ENCODE measurements at regions not wholly inside any gene's neighbourhood (a gene's known extent, or its start where the extent isn't known, plus 50 kb on each side); places are given as distances from the start of the nearest gene placed in this dataset.

- H3K4me3 ChIP-seq (ENCODE audit: low read length) = no peak overlapping the region
- no peaks in the 10 kb centered on the region for H3K9me2 ChIP-seq (replicated peaks; ENCODE audit: control insufficient read depth, low read length)
- H3F3A ChIP-seq (ENCODE audit: control insufficient read depth, insufficient read depth) = no peaks in the 10 kb centered on the region
- H3K27ac ChIP-seq (ENCODE audit: low read depth, low read length) = no peak overlapping the region
- no peaks in the 10 kb centered on the region for H3K4me1 ChIP-seq (ENCODE audit: control insufficient read depth, low read length)
- H3K36me3 ChIP-seq (ENCODE audit: control insufficient read depth, low read length) = no peaks in the 10 kb centered on the region
- TF ChIP-seq CTCF (IDR thresholded peaks at IDR 0.05; ENCODE audit: low read depth, low read length, poor library complexity, severe bottlenecking) (no peak), EZH2phosphoT487 (IDR thresholded peaks at IDR 0.05; ENCODE audit: borderline replicate concordance, low read length) (no peak)
- no peaks in the 10 kb centered on the region for H3K79me2 ChIP-seq (ENCODE audit: control insufficient read depth, low read length)
- H3K4me2 ChIP-seq (ENCODE audit: low read length) = no peak overlapping the region
- H3K27me3 ChIP-seq (ENCODE audit: control insufficient read depth, low read length) = no peaks in the 10 kb centered on the region
- H3K9me3 ChIP-seq (ENCODE audit: control insufficient read depth, insufficient read depth, low read length) = no peaks in the 10 kb centered on the region
- H4K20me1 ChIP-seq (ENCODE audit: control insufficient read depth, insufficient read depth, low read depth, low read length) = no peaks in the 10 kb centered on the region
These were observed 291.4 kb downstream of the YTHDC2 start for GRCh38 chr5:113804943-113805342.

- no peak overlapping the region for H3K4me3 ChIP-seq (ENCODE audit: low read length)
- H3K4me1 ChIP-seq (ENCODE audit: control insufficient read depth, low read length) = no peaks in the 10 kb centered on the region
- no peaks in the 10 kb centered on the region for H3K79me2 ChIP-seq (ENCODE audit: control insufficient read depth, low read length)
- H3K27ac ChIP-seq (ENCODE audit: low read depth, low read length) = no peak overlapping the region
- H3K9me2 ChIP-seq (replicated peaks; ENCODE audit: control insufficient read depth, low read length) = no peaks in the 10 kb centered on the region
- H3K36me3 ChIP-seq (ENCODE audit: control insufficient read depth, low read length) = no peaks in the 10 kb centered on the region
- H3K4me2 ChIP-seq (ENCODE audit: low read length) = no peak overlapping the region
- no peaks in the 10 kb centered on the region for H3K9me3 ChIP-seq (ENCODE audit: control insufficient read depth, insufficient read depth, low read length)
- H4K20me1 ChIP-seq (ENCODE audit: control insufficient read depth, insufficient read depth, low read depth, low read length) = no peaks in the 10 kb centered on the region
- no peaks in the 10 kb centered on the region for H3F3A ChIP-seq (ENCODE audit: control insufficient read depth, insufficient read depth)
- H3K27me3 ChIP-seq (ENCODE audit: control insufficient read depth, low read length) = no peaks in the 10 kb centered on the region
- TF ChIP-seq CTCF (IDR thresholded peaks at IDR 0.05; ENCODE audit: low read depth, low read length, poor library complexity, severe bottlenecking) (no peak), EZH2phosphoT487 (IDR thresholded peaks at IDR 0.05; ENCODE audit: borderline replicate concordance, low read length) (no peak)
These were observed 292.8 kb downstream of the YTHDC2 start for GRCh38 chr5:113806250-113806649.

GRCh38 chr5:113806904-113807303 lies 293.4 kb downstream of the YTHDC2 start:
- no peak for TF ChIP-seq CTCF (IDR thresholded peaks at IDR 0.05; ENCODE audit: low read depth, low read length, poor library complexity, severe bottlenecking)
- TF ChIP-seq EZH2phosphoT487 (IDR thresholded peaks at IDR 0.05; ENCODE audit: borderline replicate concordance, low read length) = no peak
- no peaks in the 10 kb centered on the region for H3K9me3 ChIP-seq (ENCODE audit: control insufficient read depth, insufficient read depth, low read length)
- H3K4me1 ChIP-seq (ENCODE audit: control insufficient read depth, low read length) = no peaks in the 10 kb centered on the region
- H4K20me1 ChIP-seq (ENCODE audit: control insufficient read depth, insufficient read depth, low read depth, low read length) = no peaks in the 10 kb centered on the region
- H3K9me2 ChIP-seq (replicated peaks; ENCODE audit: control insufficient read depth, low read length) = no peaks in the 10 kb centered on the region
- H3K79me2 ChIP-seq (ENCODE audit: control insufficient read depth, low read length) = no peaks in the 10 kb centered on the region
- H3K36me3 ChIP-seq (ENCODE audit: control insufficient read depth, low read length) = no peaks in the 10 kb centered on the region
- H3F3A ChIP-seq (ENCODE audit: control insufficient read depth, insufficient read depth) = no peaks in the 10 kb centered on the region
- H3K4me3 ChIP-seq (ENCODE audit: low read length) = no peak overlapping the region
- no peaks in the 10 kb centered on the region for H3K27me3 ChIP-seq (ENCODE audit: control insufficient read depth, low read length)
- no peak overlapping the region for H3K4me2 ChIP-seq (ENCODE audit: low read length)
- no peak overlapping the region for H3K27ac ChIP-seq (ENCODE audit: low read depth, low read length)
